ENCODE measurements at regions not wholly inside any gene's neighbourhood (a gene's known extent, or its start where the extent isn't known, plus 50 kb on each side); places are given as distances from the start of the nearest gene placed in this dataset.

- no peak for TF ChIP-seq CTCF (IDR thresholded peaks at IDR 0.05)
- TF ChIP-seq POLR2A (IDR thresholded peaks at IDR 0.05), result no peak
These were observed 120.3 kb upstream of the TMPRSS2 start for GRCh38 chr21:41628256-41628655.

Data from uterus (tissue), 2 donors.